Fibroblast of the aortic adventitia (primary cell): ENCODE measurements at regions not wholly inside any gene's neighbourhood (a gene's known extent, or its start where the extent isn't known, plus 50 kb on each side); places are given as distances from the start of the nearest gene placed in this dataset.

Source experiments
- DNase-seq: peaks from one replicate; pipeline ENCODE4 v3.0.0-alpha.2; 2010; ENCODE audit warnings: low read depth
- H3K4me3 ChIP-seq: 2 replicates; pipeline ENCODE4 v1.5.1; 2011; ENCODE audit warnings: low read depth, mild to moderate bottlenecking, control low read depth, low read length, moderate library complexity
- CTCF ChIP-seq: IDR thresholded peaks from 2 replicates; pipeline ENCODE4 v1.5.1; 2011; ENCODE audit warnings: mild to moderate bottlenecking, low read length, control low read depth, inconsistent platforms; ENCODE audit not compliant: insufficient read depth

- H3K4me3 ChIP-seq = no peak overlapping the region
- no peak for TF ChIP-seq CTCF
- DNase-seq = no peak
Observed at GRCh38 chr13:22861958-22862466, 318.8 kb upstream of the SGCG start.

- H3K4me3 ChIP-seq = no peak overlapping the region
- no peak for TF ChIP-seq CTCF
- no peak for DNase-seq
Observed at GRCh38 chr13:22862478-22862877, 318.3 kb upstream of the SGCG start.

DNA sequence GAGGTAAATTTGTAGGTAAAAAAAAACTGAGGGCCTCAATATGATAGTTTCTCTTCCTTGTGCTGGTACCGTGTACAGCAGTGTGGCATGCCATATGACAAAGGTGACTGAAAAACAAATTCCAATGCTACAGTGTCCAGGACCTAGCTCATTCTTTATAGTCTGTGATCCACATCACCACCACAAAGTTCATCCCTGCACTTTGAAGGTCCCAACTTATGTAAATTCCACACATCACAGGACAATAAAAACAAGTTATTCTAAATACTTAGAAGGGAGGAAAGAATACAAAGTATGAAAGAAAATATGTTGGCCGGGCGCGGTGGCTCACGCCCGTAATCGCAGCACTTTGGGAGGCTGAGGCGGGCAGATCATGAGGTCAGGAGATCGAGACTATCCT lies 314.6 kb upstream of the SGCG start:
- TF ChIP-seq CTCF = no peak
- no peak for DNase-seq
- H3K4me3 ChIP-seq = no peak overlapping the region

GRCh38 chr13:22871231-22871630 lies 309.5 kb upstream of the SGCG start:
- TF ChIP-seq CTCF = no peak
- no peak overlapping the region for H3K4me3 ChIP-seq
- no peak for DNase-seq

- no peak for DNase-seq
- H3K4me3 ChIP-seq = no peak overlapping the region
- no peak for TF ChIP-seq CTCF
Observed at GRCh38 chr13:22874839-22875238, 305.9 kb upstream of the SGCG start.

DNA sequence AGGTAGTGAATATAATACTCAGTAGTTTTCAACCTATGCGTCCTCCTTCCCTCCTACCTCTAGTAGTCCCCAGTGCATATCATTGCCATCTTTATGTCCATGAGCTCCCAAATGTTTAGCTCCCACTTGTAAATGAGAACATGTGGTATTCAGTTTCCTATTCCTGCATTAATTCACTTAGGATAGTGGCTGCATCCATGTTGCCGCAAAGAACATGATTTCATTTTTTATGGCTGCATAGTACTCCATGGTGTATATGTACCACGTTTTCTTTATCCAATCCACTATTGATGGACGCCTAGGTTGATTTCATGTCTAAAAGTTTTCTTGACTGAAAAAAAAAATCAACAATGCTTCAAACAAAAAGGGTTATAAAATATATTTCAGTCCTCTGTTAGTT lies 303.4 kb upstream of the SGCG start:
- TF ChIP-seq CTCF = no peak
- DNase-seq = no peak
- H3K4me3 ChIP-seq = no peak overlapping the region
